SIG-M5 treated with dmso at 0.1 percent for 504 hours (cell line): ENCODE measurements at regions not wholly inside any gene's neighbourhood (a gene's known extent, or its start where the extent isn't known, plus 50 kb on each side); places are given as distances from the start of the nearest gene placed in this dataset.
"Not testable (repeated sequence)": the region's sequence is repeated elsewhere in the genome, so short reads cannot be mapped to it uniquely, and the experiment has no call there.

Experiments used
- DNase-seq: peaks from one replicate; lab custom pipeline; 2025; ENCODE audit not compliant: unreplicated experiment; lab: John Stamatoyannopoulos, UW

DNA sequence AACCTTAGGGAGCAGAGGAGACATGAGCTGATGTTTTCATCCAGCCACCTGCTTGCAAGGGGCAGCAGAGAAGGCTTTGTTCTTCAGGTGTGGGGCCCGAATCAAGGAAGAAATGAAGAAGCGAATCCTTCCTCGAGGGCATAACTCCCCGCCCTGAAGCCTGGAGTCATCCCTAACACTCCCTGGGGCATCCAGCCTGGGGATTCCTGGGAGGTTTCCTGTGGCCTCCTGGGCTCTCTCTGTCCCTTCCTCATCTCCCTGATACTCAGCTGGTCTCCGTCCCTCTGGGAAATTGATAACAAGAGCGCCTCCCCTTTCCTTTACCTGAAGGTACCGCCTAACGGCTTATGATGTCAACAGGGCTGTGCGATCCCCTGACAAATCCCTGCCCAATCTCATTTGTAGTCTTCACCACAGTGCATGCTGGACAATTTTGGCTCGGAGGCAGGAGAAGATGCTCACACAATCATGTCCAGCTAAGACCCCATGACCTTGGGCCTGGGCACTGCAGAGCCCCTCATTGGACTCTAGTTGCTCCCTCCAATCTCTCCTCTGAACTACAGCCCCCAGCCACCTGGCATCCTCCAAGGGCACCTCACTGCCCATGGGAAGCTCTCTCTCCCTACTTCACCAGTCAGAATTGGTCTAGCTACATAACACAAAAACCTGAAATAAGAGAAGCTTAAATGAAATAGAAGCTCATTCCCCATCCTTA is 80.6 kb upstream of the RTL6 start:
- DNase-seq = no peak

DNA sequence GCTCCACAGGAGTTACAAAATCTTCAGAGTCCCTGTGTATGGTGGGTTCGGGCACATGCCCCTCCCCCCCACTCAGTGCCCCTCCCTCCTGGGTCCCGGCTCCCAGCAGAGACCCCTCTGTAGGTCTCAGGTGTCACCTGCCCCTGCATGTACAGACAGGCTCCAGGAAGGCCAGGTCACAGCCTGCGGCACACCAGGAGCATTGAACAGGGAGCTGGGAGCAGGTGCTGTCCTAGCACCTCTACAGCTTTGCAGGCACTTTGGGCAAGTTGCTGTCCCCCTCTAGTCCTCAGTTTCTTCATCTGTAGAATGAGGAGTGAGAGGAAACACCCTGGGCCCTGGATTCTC is 80.1 kb upstream of the RTL6 start:
- no peak for DNase-seq

DNA sequence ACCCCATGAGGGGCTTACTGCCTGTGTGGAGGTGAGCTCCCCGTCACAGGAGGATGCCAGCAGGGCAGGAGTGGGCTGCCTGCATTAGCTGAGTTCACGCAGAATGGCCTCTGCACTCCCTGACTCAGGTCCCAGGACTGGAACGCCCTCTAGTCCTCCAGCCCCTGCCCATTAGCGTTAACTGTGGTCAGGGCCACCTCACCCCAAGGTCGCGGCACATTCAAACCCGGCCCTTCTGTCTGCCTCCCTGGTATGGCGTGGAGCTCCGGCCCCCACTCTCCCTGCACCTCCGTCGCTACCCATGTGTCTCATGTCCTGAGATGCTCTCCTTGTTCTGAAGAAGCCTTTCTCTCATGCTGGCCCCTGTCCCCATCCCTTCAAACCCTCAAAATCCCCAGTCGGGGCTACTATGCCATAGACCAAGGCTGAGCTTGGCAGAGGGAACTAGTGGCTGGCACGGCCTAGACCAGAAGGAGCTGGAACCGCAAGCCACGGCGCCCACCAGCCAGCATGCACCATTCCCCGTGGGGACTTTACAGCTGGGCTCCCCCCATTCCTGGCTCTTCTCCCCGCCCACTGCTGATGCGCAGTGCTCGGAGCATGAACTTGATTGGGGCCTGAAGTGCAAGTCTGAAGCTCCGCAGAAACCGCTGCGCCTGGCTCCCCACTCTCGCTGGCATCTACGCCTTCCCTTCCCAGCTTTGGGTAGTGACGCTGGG is 79.5 kb upstream of the RTL6 start:
- no peak for DNase-seq

DNA sequence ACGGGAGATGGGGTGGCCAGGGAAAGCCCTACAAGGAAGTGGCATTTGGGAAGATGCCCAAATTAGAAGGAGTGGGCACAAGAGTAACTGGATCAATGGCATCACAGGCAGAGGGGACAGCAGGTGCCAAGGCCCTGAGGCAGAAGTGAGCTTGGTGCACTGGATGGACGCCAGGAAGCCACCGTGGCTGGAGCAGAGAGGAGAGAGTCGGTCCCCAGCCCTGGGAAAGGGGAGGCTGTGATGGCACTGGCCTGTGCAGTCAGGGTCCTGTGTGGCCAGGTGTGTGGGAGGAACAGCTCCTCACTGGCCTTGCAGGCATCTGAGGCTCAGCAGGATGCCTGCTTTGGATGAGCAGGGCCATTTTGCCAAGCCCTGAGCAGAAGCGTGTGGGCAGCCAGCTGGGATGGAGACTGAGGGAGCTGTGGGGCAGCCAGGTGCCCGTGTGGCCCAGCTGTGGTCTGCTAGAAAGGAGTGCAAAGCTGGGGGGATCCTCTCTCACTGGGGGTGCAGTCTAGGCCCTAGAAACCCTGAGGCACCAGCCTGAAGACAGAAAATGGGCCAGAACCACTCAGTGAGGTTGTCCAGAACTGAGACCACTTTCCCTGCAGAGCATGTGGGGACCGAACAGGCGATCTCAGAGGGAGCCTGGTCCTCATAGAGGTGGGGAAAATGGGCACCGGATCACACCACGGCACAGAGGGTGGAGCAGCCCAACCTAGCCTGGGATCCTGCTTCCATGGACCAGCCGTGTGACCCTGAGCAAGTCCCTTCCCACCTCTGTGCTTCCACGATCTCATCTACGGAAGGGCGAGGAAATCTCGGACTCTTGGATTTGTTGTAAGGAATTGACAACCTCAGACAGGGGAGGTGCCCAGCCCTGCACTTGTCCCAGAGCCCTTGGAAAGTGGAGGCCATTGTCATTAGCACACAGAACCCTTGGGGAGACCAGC is 78.6 kb upstream of the RTL6 start:
- no peak for DNase-seq

DNA sequence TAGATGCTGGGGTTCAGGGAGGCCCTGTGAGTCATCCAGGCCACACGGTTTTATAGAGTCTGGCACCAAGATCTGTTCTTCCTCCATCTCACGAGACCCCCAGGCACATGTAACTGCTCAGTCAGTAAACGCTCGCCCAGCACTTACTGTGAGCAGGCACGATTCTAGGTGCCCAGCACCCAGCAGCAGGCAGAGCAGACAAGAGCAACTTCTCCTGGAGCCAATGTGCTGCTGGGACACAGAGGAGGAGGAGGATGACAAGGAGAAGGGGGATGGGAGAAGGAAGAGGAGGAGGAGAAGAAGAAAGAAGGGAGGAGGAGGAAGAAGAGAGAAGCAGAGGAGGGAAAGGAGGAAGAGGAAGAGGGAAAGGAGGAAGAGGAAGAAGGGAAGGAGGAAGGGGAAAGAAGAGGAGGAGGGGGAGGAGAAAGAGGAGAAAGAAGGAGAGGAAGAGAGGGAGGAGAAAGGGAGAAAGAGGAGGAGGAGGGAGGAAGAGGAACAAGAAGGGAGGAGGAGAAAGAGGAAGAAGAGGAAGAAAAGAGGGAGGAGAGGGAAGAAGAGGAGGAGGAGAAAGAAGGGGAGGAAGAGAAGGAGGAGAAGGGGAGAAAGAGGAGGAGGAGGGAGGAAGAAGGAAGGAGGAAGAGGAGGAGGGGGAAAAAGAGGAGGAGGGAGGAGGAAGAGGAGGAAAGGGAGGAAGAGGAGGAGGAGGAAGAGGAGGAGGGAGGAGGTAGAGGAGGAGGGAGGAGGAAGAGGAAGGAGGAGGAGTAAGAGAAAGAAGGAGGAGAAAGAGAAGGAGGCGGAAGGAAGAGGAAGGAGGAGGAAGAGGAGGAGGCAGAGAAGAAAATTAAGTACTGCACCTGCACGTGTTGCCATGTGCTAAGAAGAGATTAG is 77.6 kb upstream of the RTL6 start:
- no peak for DNase-seq

DNA sequence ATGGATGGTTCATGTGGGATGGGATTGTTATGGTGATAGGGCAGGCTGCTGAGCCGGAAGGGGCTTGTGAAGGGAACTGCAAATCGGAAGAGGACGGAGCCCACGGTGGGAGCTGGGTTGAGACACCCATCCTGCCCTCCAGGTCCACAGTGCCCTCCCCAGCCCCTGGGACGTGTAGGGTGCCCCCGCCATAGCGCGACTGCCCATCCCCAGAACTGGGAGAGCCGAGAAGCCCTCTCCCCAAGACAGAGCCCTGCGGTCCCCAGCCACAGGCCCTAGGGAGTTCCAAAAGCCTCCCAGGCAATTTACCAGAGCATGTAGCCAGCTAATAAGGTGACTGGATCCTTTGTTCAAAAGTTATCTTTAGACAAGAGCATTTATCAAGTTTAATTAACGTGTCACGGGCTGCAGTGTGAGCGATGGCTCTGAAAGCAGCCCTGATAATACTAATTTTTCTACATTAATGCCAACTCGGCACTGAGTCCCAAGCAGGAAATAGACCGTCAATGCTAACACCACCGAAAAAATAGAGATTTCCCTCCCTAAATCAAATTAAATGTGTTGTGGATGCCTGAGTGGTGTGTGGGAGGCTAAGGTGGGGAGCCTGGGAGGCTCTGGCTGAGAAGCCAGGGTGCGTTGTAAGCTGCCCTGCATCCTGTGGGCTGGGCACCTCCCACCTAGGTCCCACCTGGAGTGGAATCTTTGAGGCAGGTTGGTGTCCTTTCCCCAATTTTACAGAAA is 76.8 kb upstream of the RTL6 start:
- DNase-seq = no peak

DNA sequence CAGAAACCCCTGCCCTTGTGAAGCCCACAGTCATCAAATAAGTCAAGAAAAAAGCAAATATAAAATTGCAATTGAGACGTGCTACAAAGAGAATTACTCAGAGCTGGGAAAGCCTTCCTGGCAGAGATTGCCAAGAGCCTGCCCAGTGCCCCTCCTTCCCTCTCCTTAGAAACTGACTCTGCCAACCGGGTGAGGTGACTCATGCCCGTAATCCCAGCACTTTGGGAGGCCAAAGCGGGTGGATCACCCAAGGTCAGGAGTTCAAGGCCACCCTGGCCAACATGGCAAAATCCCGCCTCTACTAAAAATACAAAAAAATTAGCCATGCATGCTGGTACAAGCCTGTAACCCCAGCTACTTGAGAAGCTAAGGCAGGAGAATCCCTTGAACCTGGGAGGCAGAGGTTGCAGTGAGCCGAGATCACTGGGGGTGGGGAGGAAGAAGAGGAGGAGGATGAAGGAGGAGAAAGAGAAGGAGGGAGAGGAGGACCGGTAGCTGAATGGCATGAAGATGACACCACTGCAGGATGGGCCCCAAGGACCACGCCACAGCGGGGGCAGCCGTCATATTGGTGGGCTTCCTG is 76.1 kb upstream of the RTL6 start:
- no peak for DNase-seq

DNA sequence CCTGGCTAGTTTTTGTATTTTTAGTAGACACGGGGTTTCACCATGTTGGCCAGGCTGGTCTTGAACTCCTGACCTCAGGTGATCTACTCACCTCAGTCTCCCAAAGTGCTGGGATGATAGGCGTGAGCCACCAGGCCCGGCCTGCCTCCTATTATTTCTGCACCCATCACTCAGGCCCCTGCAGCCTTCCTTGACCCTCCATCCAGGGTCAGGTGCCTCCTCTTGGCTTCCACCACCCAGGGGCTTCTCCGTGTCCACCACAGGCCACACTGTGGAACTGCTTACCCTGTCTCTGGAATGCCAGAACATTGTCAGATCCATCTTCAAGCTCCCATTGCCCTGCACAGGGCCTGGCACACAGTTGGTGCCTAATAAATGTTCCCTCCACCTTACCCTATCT is 75.4 kb upstream of the RTL6 start:
- DNase-seq = no peak

DNA sequence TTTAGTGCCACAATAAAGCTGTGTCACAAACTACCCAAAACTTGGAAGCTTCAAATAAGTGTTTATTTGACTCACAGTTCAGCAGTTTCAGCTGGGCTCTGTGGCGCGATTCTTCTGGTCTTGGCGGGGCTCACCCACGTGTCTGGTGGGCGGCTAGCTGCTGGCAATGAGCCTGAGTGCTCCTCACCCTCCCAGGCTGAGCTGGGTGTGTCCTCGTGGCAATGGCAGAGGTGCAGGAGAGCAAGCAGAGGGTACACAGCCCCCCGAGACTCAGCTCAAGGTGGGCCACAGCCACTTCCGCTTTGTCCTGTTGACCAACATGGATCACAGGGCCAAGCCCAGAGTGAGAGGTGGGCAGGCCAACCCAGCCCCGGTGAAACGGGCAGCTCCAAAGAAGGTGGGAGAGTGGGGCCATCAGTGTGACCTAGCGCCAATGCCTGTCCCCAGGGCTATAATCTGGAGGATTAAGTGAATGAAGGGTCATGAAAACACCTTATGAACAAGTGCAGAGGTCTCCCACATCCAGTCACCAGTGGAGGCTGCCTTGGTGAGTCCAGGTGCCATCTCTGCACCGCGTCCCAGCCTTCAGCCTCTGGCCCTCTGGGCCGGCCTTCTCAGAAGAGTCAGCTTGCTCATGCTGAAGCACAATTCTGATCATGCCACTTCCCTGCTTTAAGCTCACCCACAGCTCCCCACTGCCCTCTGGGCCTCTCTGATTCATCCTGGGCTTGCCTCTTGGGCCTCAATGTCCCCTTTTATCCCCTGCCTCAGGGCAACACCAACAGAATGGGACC is 74.6 kb upstream of the RTL6 start:
- no peak for DNase-seq

DNA sequence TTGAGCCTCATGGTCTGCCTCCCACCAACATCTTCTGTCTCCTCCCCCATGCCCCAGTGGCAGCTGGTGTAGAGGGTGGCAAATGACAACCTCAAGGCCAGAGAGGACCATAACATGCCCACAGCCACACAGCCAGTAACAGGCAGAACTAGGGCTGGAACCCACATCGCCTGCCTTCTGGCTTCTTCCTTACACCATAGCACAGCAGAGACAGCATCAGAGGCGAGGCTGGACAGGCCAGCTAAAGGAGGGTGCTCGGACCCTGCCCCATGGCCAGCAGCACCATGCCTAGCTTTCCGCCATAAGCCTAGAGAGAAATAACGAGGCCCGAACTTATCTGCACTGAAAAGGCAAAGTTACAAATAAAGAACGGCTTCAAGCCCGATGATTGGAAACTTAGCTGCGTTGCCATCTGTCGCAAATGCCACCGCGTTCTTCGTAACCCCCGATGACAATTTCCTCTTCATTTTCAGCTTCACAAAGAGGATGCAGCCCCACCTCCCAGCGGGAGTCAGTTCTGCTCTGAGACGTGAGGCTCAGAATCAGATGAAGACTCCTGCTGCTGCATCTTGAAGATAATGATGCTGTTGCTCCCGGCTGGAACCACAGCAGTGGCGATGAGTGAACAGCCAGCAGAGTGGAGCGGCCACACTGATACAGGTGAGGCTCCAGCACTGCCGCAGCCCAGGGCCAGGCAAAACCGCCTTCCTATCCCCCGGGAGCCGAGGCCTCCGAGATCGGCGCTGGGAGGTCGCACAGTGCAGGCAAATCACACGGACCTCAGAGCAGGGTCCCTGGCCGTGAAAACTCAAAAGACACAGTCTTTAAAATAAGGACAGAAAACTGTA is 73.8 kb upstream of the RTL6 start:
- DNase-seq = no peak

DNA sequence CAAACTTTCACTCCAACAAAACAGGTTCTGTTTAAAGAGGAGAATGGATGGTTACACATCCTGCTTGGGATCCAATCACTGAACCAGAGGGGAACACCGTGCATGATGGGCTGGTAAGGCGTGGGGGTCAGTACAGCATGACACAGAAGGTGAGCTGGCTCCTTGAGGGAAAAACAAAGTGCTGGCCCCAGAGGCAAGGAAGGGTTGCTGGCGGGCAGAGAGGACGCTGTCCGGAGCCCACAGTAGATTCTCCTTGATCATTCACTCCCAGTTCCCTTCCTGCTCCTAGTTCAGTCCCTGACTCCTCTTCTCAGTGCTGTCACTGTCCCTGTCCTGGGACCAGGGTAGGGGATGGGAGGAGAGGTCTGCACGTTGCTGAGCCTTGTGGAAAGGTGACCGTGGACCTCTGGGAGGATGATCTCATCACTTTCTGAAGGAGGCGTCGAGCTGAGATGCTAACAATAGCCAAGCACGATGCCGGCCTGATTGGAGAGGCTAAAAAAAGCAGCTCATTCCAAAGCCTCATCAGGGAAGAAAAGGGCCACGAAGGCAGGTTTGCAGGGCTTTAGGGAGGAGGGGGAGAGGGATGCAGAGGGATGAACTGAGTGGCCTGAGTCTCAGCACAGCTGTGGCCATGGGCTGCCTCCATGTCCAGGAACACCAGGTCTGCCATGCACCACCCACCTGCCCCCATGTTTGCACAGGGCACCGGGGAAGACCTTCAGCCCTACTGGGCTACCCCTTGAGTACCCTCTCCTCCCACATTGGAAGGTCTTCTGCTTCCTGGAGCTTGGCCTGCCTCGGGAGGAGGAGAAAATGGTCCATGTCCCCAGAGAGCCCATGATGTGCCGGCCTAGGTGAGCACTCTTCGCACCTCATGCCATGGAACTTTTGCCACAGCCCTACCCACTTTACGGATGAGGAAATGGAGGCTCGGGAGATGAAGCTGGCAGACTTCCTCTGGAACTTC is 72.7 kb upstream of the RTL6 start:
- no peak for DNase-seq

DNA sequence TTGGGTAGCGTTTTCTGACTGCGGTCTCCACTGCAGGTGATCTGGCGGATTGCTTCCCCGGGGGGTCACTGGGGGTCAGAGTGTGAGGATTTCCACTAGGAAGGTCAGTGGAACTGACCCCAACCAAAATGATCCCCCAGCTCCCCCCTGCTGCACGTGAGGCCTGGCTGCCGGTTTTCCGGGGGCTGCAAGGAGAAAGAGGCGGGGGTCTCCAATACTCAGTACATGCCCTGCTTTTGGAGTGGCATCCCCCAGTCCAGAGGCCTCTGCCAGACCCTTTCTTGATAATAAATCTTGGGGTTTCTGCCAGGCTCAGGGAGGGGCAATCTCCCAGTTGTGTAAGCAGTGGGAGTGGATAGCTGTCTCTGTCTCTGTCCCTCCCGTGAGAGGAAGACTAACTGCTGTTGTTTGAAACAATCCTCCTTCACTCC is 71.5 kb upstream of the RTL6 start:
- no peak for DNase-seq

DNA sequence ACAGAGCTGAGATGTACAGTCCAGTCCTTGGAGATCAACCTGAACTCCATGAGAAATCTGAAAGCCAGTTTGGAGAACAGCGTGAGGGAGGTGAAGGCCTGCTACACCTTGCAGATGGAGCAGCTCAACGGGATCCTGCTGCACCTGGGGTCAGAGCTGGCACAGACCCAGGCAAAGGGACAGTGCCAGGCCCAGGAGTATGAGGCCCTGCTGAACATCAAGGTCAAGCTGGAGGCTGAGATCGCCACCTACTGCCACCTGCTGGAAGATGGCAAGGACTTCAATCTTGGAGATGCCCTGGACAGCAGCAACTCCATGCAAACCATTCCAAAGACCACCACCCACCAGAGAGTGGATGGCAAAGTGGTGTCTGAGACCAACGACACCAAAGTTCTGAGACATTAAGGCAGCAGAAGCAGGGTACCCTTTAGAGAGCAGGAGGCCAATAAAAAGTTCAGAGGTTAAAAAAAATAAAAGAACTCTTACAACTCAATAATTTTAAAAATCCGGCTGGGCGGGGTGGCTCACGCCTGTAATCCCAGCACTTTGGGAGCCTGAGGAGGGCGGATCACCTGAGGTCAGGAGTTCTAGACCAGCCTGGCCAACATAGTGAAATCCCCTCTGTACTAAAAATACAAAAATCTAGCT is 69.9 kb upstream of the RTL6 start:
- DNase-seq = peak; percentile 4

DNA sequence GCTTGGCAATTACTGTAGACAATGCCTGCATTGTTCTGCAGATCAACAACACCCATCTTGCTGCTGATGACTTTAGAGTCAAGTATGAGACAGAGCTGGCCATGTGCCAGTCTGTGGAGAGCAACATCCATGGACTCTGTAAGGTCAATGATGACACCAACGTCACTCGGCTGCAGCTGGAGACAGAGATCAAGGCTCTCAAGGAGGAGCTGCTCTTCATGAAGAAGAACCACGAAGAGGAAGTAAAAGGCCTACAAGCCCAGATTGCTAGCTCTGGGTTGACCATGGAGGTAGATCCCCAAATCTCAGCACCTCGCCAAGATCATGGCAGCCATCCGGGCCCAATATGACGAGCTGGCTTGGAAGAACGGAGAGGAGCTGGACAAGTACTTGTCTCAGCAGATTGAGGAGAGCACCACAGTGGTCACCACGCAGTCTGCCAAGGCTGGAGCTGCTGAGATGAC is 69.4 kb upstream of the RTL6 start:
- not testable (repeated sequence) for DNase-seq

DNA sequence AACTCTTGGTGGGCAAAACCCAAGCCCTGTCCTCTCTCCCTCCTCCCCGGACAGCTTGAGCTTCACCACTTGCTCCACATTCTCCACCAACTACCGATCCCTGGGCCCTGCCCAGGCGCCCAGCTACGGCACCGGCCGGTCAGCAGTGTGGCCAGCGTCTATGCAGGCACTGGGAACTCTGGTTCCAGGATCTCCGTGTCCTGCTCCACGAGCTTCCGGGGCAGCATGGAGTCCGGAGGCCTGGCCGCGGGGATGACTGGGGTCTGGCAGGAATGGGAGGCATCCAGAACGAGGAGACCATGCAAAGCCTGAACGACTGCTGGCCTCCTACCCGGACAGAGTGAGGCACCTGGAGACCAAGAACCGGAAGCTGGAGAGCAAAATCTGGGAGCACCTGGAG is 68.9 kb upstream of the RTL6 start:
- DNase-seq = no peak

DNA sequence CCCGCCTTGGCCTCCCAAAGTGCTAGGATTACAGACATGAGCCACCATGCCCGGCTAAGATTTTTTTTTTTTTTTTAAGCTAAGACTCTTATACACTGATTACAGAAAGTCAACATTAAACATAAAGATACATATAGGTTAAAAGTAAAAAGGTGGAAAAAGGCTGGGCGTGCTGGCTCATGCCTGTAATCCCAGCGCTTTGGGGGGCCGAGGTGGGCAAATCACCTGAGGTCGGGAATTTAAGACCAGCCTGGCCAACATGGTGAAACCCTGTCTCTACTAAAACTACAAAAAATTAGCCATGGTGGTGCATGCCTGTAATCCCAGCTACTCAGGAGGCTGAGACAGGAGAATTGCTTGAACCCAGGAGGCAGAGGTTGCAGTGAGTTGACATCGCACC is 64.6 kb upstream of the RTL6 start:
- not testable (repeated sequence) for DNase-seq
